ENCODE measurements at regions not wholly inside any gene's neighbourhood (a gene's known extent, or its start where the extent isn't known, plus 50 kb on each side); places are given as distances from the start of the nearest gene placed in this dataset.

DNA sequence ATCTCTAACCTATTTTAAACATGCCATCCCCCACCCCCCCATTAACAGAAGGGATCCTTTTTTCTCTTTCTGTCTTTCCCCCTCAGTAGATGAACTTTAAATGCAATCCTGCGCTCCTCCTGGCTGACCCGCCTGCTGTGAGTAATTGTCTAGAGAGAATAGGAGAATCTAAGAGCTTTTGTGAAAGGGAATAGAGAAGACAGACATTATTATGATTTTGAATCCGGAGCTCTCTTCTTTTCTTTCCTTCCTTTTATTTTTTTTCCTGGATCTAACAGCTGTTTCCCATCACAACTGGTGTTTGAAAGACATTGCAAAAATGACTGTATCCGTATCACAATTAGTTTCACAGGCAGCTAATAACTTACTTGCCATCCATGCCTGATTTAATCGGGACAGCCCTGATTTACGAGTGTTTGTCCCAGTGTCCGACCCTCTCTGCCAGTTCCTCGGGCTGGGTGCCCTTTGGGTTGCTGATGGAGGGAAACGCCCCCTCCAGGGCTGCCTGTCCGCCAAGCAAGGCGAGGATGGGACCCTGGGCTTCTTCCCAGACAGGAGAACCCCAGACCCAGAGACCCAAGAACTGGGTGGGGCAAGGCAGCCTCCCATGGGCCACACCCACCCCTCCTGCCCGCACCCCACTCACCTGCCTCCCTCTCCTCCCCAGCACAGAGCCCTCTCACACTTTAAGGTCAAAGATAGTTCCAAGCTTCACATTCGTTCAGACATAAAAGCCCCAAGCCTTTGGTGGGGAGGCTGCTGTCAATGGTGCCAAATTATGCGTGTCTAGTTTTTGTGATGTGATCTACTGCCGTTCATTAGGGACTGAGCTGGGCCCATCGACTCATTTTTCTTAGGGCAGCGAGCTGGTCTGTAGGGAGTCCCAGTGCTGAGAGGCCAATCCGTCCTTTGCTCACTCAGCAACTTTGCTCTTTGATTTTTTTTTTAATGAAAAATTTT is 231.7 kb downstream of the ZNF516 start:
- TF ChIP-seq CTCF (IDR thresholded peaks at IDR 0.05) = no peak
- TF ChIP-seq POLR2A (IDR thresholded peaks at IDR 0.05) = no peak
- WGBS, 2 donors = 71 to 75% methylated on average over 17 to 18 of the region's 18 CpGs
- H3K27ac ChIP-seq = no peak overlapping the region
- no peaks in the 10 kb centered on the region for H3K9me3 ChIP-seq
- no peak for DNase-seq
- no peaks in the 10 kb centered on the region for H3K36me3 ChIP-seq (ENCODE audit: low read depth, missing control alignments)
- intact Hi-C loops (cut with DNase I; ENCODE audit: low total_unique reads) = loop anchor here (10.0 kb wide), 1 partner anchor 91 kb away; no protein-coding TSS in a partner anchor
- no peak overlapping the region for H3K4me3 ChIP-seq
- peaks cover 23% of the 10 kb centered on the region for H3K4me1 ChIP-seq
- no peaks in the 10 kb centered on the region for H3K27me3 ChIP-seq

GRCh38 chr18:76260941-76261472 is 234.0 kb downstream of the ZNF516 start:
- TF ChIP-seq CTCF (IDR thresholded peaks at IDR 0.05) (no peak), POLR2A (IDR thresholded peaks at IDR 0.05) (no peak)
- H3K27me3 ChIP-seq = no peaks in the 10 kb centered on the region
- DNase-seq = peak; percentile 36
- H3K4me3 ChIP-seq = no peak overlapping the region
- no peaks in the 10 kb centered on the region for H3K9me3 ChIP-seq
- H3K4me1 ChIP-seq = peaks cover 21% of the 10 kb centered on the region
- H3K27ac ChIP-seq = peak overlapping the region; percentile 38 to 57
- H3K36me3 ChIP-seq (ENCODE audit: low read depth, missing control alignments) = no peaks in the 10 kb centered on the region
- 46 to 50% methylated on average over 16 of the region's 16 CpGs for WGBS, 2 donors
- intact Hi-C loops (cut with DNase I; ENCODE audit: low total_unique reads) = loop anchor here (10.0 kb wide), 1 partner anchor 94 kb away; no protein-coding TSS in a partner anchor

DNA sequence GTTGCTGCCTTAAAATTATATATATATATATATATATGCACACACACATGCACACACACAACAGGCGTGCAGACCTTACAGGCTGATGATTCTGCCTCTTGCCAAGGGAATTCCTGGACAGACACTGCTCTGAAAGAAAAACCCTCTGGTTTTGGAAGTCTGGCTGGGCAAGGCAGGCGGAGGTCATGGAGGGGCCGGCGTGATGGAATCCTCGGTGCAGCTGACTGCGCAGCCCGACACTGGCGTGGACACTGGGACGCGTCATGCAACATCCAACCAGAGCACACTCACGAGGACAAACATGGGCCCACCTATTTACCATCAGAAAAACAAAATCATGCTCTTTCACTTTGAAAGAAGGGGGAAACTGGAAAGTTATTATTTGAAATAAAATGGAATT is 235.3 kb downstream of the ZNF516 start:
- Histone ChIP-seq H3K36me3 (ENCODE audit: low read depth, missing control alignments) (no peaks in the 10 kb centered on the region), H3K4me3 (no peak overlapping the region), H3K9me3 (no peaks in the 10 kb centered on the region), H3K27ac (peak overlapping the region in 1 of 2 donors; percentile 67), H3K27me3 (no peaks in the 10 kb centered on the region), H3K4me1 (peaks cover 18% of the 10 kb centered on the region)
- no peak for TF ChIP-seq CTCF (IDR thresholded peaks at IDR 0.05)
- intact Hi-C loops (cut with DNase I; ENCODE audit: low total_unique reads) = loop anchor here (10.0 kb wide), 1 partner anchor 95 kb away; no protein-coding TSS in a partner anchor
- peak; percentile 78 for DNase-seq
- WGBS, 2 donors = 8 to 25% methylated on average over 11 of the region's 11 CpGs

DNA sequence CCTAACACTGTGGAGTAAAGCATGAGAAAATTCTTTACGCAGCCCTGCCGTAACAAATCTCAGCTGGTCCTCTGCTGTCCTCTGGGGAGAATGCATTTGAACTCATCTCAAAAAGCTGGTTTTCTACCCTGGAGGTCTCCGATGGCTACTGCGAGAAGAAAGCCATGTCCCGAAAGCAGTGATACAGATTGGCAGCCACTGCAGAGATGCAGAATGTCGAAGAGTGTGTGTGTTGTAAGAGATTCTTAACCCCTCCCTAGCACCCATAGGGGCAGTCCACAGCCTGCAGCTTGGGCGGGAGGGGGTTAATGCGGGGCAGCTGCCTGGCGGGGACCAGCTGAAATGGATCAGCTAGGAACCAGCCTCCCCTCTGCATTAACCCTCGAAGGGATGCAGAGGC is 235.9 kb downstream of the ZNF516 start:
- intact Hi-C loops (cut with DNase I; ENCODE audit: low total_unique reads) = no loop called here
- peak overlapping the region in 1 of 2 donors; percentile 67 for H3K27ac ChIP-seq
- TF ChIP-seq POLR2A (IDR thresholded peaks at IDR 0.05) = no peak

GRCh38 chr18:76258209-76258608 is 236.8 kb downstream of the ZNF516 start:
- intact Hi-C loops (cut with DNase I; ENCODE audit: low total_unique reads) = no loop called here
- Histone ChIP-seq H3K36me3 (ENCODE audit: low read depth, missing control alignments) (no peaks in the 10 kb centered on the region), H3K9me3 (no peaks in the 10 kb centered on the region), H3K4me3 (no peak overlapping the region), H3K4me1 (peaks cover 12% of the 10 kb centered on the region), H3K27me3 (no peaks in the 10 kb centered on the region), H3K27ac (peak overlapping the region; percentile 21 to 37)
- TF ChIP-seq CTCF (IDR thresholded peaks at IDR 0.05) = no peak
- no peak for TF ChIP-seq POLR2A (IDR thresholded peaks at IDR 0.05)
- WGBS, 2 donors = 37 to 38% methylated on average over 2 of the region's 2 CpGs
- no peak for DNase-seq

More for the DNA sequence above, 235.9 kb downstream of the ZNF516 start:
- DNase-seq = no peak
- 26 to 39% methylated on average over 9 to 10 of the region's 10 CpGs for WGBS, 2 donors
- peaks cover 12% of the 10 kb centered on the region for H3K4me1 ChIP-seq
- no peaks in the 10 kb centered on the region for H3K9me3 ChIP-seq
- no peaks in the 10 kb centered on the region for H3K27me3 ChIP-seq
- H3K36me3 ChIP-seq (ENCODE audit: low read depth, missing control alignments) = no peaks in the 10 kb centered on the region
- H3K4me3 ChIP-seq = no peak overlapping the region
